Suppressor macrophage (primary cell): ENCODE measurements at regions not wholly inside any gene's neighbourhood (a gene's known extent, or its start where the extent isn't known, plus 50 kb on each side); places are given as distances from the start of the nearest gene placed in this dataset.
A peak's percentile ranks its signal among the peaks of the same experiment; 100 is the strongest.
"Not testable (repeated sequence)": the region's sequence is repeated elsewhere in the genome, so short reads cannot be mapped to it uniquely, and the experiment has no call there.

ENCODE experiments used
- DNase-seq, 4 experiments: peaks; one replicate each; pipeline ENCODE4 v3.0.0-alpha.2; 2020 to 2022

- no peak for DNase-seq
Observed at GRCh38 chr9:109599131-109599530, 101.0 kb upstream of the PTPN3 start.

- no peak for DNase-seq
Observed at GRCh38 chr9:109599711-109600110, 101.6 kb upstream of the PTPN3 start.

DNA sequence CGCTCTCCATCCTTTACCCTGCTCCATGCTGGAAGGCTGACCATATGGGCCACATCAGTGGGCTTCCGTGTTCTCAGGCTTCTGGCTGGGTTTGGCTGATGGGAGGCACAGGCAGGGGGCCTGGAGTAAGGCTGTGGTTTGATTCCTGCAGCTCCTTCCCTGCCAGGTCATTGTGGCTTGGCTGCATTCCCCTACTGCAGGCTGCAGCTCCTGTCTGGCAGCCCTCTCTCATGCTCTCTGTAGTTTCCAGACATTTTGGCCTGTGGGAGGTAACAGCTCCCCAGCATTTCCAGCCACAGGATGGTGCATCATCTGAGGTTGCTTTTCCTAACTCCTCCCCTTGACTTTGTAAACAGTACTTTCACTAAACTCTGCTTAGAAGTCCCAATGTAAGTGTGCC, 102.0 kb upstream of the PTPN3 start:
- DNase-seq: no peak

- DNase-seq: no peak
Observed at GRCh38 chr9:109601181-109601580, 103.1 kb upstream of the PTPN3 start.

- DNase-seq: no peak
Observed at GRCh38 chr9:109602987-109603386, 104.9 kb upstream of the PTPN3 start.

DNA sequence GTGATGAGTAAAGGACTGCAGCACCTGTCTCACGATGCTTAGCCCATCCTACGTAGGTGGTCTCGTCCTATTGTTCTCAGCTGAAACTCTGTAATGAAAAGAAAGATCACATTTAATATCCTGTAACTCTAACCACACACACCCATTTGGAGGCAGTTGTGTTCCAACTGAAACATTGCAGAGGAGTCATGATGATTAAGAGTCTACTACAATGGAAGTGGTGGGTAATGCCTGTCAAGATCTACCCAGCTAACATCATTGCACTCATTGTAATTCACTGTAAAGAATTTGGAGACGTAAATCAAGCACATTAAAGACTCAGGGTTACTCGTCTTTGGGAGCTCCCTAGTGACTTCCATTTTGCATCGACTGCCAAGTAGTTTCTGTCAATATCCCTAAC, 106.0 kb upstream of the PTPN3 start:
- no peak for DNase-seq

GRCh38 chr9:109604781-109605180, 106.7 kb upstream of the PTPN3 start:
- DNase-seq: peak in 1 of 4 experiments; percentile 7

- DNase-seq: no peak
Observed at GRCh38 chr9:109609060-109609459, 111.0 kb upstream of the PTPN3 start.

- no peak for DNase-seq
Observed at GRCh38 chr9:109616571-109617120, 118.5 kb upstream of the PTPN3 start.

DNA sequence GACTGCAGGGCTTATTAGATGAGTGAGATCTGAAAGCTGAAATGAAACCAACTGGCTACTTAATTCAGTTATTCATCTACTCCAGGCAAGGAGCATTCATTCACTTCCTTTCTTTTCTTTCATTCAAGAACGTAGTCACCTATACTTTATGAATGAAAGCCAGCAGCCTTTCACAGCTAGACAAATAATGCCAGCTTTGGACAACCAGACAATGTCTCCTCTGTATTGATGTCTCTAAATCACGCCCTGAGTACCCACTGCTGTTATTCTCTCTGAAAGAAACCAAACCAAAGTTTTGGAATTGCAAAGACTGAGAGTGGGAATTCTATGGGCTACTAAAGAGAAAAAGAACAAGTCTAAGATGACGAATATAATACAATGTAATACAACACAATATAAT, 121.2 kb upstream of the PTPN3 start:
- DNase-seq: no peak

DNA sequence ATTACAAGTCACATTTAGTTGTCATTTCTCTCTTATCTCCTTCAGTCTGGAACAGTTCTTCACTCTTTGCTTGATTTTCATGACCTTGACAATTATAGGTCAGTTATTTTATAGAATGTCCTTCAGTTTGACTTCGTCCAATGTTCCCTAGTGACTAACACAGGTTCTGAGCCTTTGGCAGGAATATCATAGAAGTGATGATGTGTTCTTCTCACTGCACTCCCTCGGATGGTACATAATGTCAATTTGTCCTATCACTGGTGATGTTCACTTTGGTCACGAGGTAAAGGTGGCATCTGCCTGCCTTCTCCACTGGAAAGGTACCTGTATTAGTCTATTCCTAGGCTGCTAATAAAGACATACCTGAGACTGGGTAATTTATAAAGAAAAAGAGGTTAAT, 126.0 kb upstream of the PTPN3 start:
- no peak for DNase-seq

DNA sequence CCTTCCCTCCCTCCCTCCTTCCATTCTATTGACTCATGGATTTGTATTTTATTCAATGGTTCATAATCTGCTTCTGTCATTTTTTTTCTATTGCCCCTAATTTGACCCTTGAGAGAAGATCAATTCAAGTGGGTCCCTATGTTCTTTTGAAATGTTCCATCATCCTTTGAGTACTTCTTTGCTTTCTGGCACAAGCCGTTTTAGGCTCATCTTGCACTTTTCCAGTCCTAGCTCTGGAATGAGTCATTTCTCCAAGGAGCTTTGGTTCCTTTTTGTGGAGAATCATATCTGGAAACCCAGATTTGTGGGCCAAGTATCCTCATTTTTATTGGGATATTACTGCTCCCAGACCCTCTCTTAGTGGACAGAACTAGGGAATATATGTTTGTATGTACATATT, 126.8 kb upstream of the PTPN3 start:
- DNase-seq: no peak

- no peak for DNase-seq
Observed at GRCh38 chr9:109627042-109627441, 128.9 kb upstream of the PTPN3 start.

GRCh38 chr9:109629615-109630014, 131.5 kb upstream of the PTPN3 start:
- no peak for DNase-seq

DNA sequence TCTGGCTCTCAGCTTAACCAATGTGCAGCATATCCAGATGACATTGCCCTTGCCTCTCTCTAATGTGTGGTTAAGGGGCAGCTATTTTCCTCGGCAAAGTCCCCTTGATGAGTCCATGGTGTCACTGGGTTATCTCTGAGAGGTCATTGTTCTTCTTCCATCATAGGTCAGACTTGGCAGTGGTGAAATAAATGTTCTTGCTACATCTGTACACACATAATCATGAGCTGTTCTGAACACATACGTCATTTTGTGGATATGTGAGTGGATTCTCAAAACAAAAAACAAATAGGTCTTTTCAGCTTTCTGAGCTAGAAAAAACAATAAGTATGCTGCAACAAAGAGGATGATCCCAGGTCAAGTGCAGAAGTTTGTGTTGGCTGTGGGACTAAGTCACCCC, 134.7 kb upstream of the PTPN3 start:
- DNase-seq: no peak

DNA sequence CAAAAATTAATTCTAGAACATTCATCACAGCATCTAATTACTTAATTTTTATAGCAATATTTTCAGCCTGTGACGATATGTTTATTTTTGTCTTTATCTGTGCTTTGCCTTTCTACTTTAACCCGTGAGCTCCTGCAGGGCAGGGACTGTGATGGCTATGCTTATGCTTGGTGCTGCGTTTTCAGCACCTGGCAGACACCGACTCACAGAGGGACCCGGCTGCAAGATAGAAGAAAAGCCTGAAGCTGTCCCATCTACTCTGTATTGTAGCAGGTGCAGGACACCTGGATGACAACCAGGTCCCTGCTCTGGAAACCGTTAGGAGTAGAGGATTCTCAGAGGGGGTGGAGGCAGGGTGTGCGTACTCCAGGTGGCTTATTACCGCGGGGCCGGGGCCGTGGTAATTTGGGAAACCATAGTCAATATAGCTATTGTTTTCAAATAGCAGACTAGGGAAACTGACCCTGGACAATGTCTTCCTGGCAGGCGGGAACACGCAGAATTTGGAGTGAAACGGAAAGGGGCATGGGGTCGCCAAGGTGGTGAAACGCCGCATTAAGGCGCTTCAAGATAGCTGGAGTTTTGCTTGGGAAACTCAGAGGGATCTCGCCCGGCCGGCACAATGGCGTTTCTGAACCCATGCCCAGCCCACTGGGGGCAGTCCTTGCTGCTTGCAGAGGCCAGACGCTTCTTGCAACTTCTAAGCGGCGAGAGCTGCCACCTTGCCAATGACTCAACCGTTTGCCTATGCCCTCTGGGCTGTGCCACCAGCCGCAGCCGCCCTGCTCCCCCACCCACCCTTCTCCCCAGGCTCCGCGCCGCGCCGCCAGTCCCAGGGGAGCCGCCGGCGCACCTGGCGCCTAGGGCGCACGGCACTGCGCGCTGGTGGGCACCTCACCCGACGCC, 140.1 kb upstream of the PALM2AKAP2 start:
- no peak for DNase-seq

- peak in 1 of 4 experiments; percentile 3 for DNase-seq
Observed at GRCh38 chr9:109640580-109641371, 139.2 kb upstream of the PALM2AKAP2 start.

DNA sequence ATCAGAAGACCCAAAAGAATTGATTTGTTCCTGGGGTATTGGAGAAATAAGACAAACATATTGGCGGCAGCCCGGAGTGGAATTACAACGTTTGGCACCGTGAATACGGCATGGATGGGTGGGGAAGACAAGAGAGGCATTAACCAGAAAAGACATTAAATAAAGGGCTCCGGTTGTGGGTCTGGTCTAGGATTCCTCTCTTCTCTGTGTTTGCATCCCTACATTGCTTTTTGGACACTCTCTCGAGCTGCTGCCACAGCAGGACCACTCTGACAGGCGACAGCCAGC, 138.7 kb upstream of the PALM2AKAP2 start:
- DNase-seq: no peak

DNA sequence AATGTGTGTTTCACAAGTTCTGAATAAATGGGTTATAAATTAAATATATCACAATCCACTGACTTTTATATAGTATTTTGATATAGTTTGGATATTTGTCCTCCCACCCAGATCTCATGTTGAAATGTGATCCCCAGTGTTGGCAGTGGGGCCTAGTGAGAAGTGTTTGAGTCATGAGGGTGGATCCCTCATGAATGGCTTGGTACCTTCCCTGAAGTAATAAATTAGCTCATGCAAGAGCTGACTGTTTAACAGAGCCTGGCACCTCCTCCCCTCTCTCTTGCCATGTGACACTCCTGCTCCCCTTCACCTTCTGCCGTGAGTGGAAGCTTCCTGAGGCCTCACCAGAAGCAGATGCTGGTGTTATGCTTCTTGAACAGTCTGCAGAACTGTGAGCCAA, 127.9 kb upstream of the PALM2AKAP2 start:
- no peak for DNase-seq

- no peak for DNase-seq
Observed at GRCh38 chr9:109652971-109653370, 127.0 kb upstream of the PALM2AKAP2 start.

- no peak for DNase-seq
Observed at GRCh38 chr9:109653470-109653869, 126.5 kb upstream of the PALM2AKAP2 start.

GRCh38 chr9:109663978-109664377, 116.0 kb upstream of the PALM2AKAP2 start:
- DNase-seq: not testable (repeated sequence)

- not testable (repeated sequence) for DNase-seq
Observed at GRCh38 chr9:109665736-109666135, 114.3 kb upstream of the PALM2AKAP2 start.

- DNase-seq: no peak
Observed at GRCh38 chr9:109681301-109681700, 98.7 kb upstream of the PALM2AKAP2 start.
